ENCODE measurements at regions not wholly inside any gene's neighbourhood (a gene's known extent, or its start where the extent isn't known, plus 50 kb on each side); places are given as distances from the start of the nearest gene placed in this dataset.
"Not testable (repeated sequence)": the region's sequence is repeated elsewhere in the genome, so short reads cannot be mapped to it uniquely, and the experiment has no call there.

GRCh38 chr1:203999618-204000017 lies 73.3 kb upstream of the SOX13 start:
- DNase-seq: no peak

GRCh38 chr1:204001166-204001901 lies 71.6 kb upstream of the SOX13 start:
- DNase-seq: no peak

- no peak for DNase-seq
Observed at GRCh38 chr1:204002614-204003013, 70.3 kb upstream of the SOX13 start.

- DNase-seq: no peak
Observed at GRCh38 chr1:204003536-204003935, 69.4 kb upstream of the SOX13 start.

- DNase-seq: no peak
Observed at GRCh38 chr1:204011426-204011825, 61.5 kb upstream of the SOX13 start.

- no peak for DNase-seq
Observed at GRCh38 chr1:204013052-204013451, 59.9 kb upstream of the SOX13 start.

- no peak for DNase-seq
Observed at GRCh38 chr1:204014336-204014735, 58.6 kb upstream of the SOX13 start.

GRCh38 chr1:204014961-204015360 lies 58.0 kb upstream of the SOX13 start:
- not testable (repeated sequence) for DNase-seq

- DNase-seq: no peak
Observed at GRCh38 chr1:204017032-204017431, 55.9 kb upstream of the SOX13 start.

- DNase-seq: no peak
Observed at GRCh38 chr1:204018460-204018859, 54.5 kb upstream of the SOX13 start.
